Loucy (cell line): ENCODE measurements at regions not wholly inside any gene's neighbourhood (a gene's known extent, or its start where the extent isn't known, plus 50 kb on each side); places are given as distances from the start of the nearest gene placed in this dataset.

Experiments used
- H2AFZ ChIP-seq: fragments of 200-600 bp; sonication (generic); 2 replicates; pipeline ENCODE4 v1.6.0; 2016; ENCODE audit warnings: antibody characterized with exemption, mild to moderate bottlenecking, low read length, moderate library complexity
- H3F3A ChIP-seq: fragments of 200-600 bp; 2 replicates; pipeline ENCODE4 v1.6.0; 2016; ENCODE audit warnings: antibody characterized with exemption, low read depth, mild to moderate bottlenecking
- H3K27me3 ChIP-seq: fragments of 200-600 bp; sonication (generic); 2 replicates; pipeline ENCODE4 v1.6.1; 2014; ENCODE audit warnings: low read length, mild to moderate bottlenecking; ENCODE audit not compliant: insufficient read depth, poor library complexity, severe bottlenecking
- H3K36me3 ChIP-seq: fragments of 200-600 bp; sonication (generic); 2 replicates; pipeline ENCODE4 v1.6.1; 2016; ENCODE audit warnings: low read length; ENCODE audit not compliant: insufficient read depth
- H3K4me1 ChIP-seq: fragments of 200-600 bp; sonication (generic); 2 replicates; pipeline ENCODE4 v1.5.1; 2014; ENCODE audit warnings: low read length, mild to moderate bottlenecking; ENCODE audit not compliant: insufficient read depth, poor library complexity, severe bottlenecking
- H3K4me2 ChIP-seq: fragments of 200-600 bp; sonication (generic); 2 replicates; pipeline ENCODE4 v1.6.0; 2014; ENCODE audit warnings: antibody characterized with exemption, low read length, low read depth, mild to moderate bottlenecking; ENCODE audit not compliant: poor library complexity, severe bottlenecking
- H3K4me3 ChIP-seq: fragments of 200-600 bp; sonication (generic); 2 replicates; pipeline ENCODE4 v1.5.1; 2014; ENCODE audit warnings: low read length, mild to moderate bottlenecking, mixed read lengths; ENCODE audit not compliant: poor library complexity, severe bottlenecking
- H3K79me2 ChIP-seq: fragments of 200-600 bp; sonication (generic); 2 replicates; pipeline ENCODE4 v1.6.1; 2014; ENCODE audit warnings: low read length; ENCODE audit not compliant: insufficient read depth
- H3K9ac ChIP-seq: fragments of 200-600 bp; sonication (generic); 2 replicates; pipeline ENCODE4 v1.6.0; 2014; ENCODE audit warnings: mild to moderate bottlenecking, low read depth, low read length, moderate library complexity; ENCODE audit not compliant: poor library complexity, severe bottlenecking
- H3K9me2 ChIP-seq: fragments of 200-600 bp; sonication (generic); replicated peaks from 2 replicates; pipeline ENCODE4 v1.6.1; 2016; ENCODE audit warnings: low read depth, low read length, mixed read lengths
- H3K9me3 ChIP-seq: fragments of 200-600 bp; sonication (generic); 2 replicates; pipeline ENCODE4 v1.6.1; 2014; ENCODE audit warnings: mild to moderate bottlenecking, antibody characterized with exemption, low read length, low read depth; ENCODE audit not compliant: insufficient read depth
- H4K20me1 ChIP-seq: fragments of 200-600 bp; sonication (generic); 2 replicates; pipeline ENCODE4 v1.6.0; 2014; ENCODE audit warnings: antibody characterized with exemption, low read length, mild to moderate bottlenecking; ENCODE audit not compliant: insufficient read depth, poor library complexity, severe bottlenecking
- EZH2phosphoT487 ChIP-seq: fragments of 200-600 bp; IDR thresholded peaks from 2 replicates; pipeline ENCODE4 v1.6.1; 2018; ENCODE audit warnings: antibody characterized with exemption, mild to moderate bottlenecking, moderate library complexity, borderline replicate concordance
- TF ChIP-seq, protein P1 (sequence below): fragments of 200-600 bp; sonication (generic); conservative IDR thresholded peaks from 2 replicates; pipeline ENCODE4 v1.5.1; 2014; ENCODE audit warnings: mild to moderate bottlenecking, antibody characterized with exemption, low read length

DNA sequence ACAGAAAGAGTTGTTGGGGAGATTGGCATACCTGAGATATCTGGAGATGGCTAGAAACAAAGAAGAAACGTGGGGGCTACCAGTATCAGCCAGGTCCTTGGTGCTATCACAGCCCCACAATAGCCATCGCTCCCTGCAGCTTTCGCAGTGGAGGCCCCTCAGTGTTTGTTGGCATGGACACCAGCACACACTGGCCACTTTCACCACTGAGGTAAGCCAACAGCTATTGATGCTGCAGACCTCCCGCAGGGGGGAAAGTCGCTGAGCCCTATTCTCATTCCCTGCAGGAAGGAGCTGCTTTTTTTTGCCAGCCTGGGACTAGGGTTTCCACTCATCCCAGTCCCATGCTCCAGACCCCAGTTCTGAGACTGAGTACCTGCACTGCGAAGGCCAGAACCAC is 879.2 kb upstream of the IGFBP7 start:
- Histone ChIP-seq H3K9ac (no peak overlapping the region), H3K4me3 (no peak overlapping the region), H3K9me3 (no peaks in the 10 kb centered on the region), H3K9me2 (no peaks in the 10 kb centered on the region), H3F3A (no peaks in the 10 kb centered on the region), H4K20me1 (no peaks in the 10 kb centered on the region), H3K4me1 (no peaks in the 10 kb centered on the region), H3K27me3 (no peaks in the 10 kb centered on the region), H2AFZ (no peak overlapping the region), H3K4me2 (no peak overlapping the region), H3K79me2 (no peaks in the 10 kb centered on the region), H3K36me3 (no peaks in the 10 kb centered on the region)
- TF ChIP-seq EZH2phosphoT487 = no peak
- TF ChIP-seq, protein P1, sequence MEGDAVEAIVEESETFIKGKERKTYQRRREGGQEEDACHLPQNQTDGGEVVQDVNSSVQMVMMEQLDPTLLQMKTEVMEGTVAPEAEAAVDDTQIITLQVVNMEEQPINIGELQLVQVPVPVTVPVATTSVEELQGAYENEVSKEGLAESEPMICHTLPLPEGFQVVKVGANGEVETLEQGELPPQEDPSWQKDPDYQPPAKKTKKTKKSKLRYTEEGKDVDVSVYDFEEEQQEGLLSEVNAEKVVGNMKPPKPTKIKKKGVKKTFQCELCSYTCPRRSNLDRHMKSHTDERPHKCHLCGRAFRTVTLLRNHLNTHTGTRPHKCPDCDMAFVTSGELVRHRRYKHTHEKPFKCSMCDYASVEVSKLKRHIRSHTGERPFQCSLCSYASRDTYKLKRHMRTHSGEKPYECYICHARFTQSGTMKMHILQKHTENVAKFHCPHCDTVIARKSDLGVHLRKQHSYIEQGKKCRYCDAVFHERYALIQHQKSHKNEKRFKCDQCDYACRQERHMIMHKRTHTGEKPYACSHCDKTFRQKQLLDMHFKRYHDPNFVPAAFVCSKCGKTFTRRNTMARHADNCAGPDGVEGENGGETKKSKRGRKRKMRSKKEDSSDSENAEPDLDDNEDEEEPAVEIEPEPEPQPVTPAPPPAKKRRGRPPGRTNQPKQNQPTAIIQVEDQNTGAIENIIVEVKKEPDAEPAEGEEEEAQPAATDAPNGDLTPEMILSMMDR = no peak

GRCh38 chr4:57985161-57985560 is 875.0 kb upstream of the IGFBP7 start:
- Histone ChIP-seq H2AFZ (no peak overlapping the region), H3K4me1 (no peaks in the 10 kb centered on the region), H3F3A (no peaks in the 10 kb centered on the region), H3K9ac (no peak overlapping the region), H3K4me2 (no peak overlapping the region), H3K4me3 (no peak overlapping the region), H3K79me2 (no peaks in the 10 kb centered on the region), H3K36me3 (no peaks in the 10 kb centered on the region), H3K9me2 (no peaks in the 10 kb centered on the region), H3K27me3 (no peaks in the 10 kb centered on the region), H4K20me1 (no peaks in the 10 kb centered on the region), H3K9me3 (no peaks in the 10 kb centered on the region)
- TF ChIP-seq, protein P1 = no peak
- TF ChIP-seq EZH2phosphoT487 = no peak

DNA sequence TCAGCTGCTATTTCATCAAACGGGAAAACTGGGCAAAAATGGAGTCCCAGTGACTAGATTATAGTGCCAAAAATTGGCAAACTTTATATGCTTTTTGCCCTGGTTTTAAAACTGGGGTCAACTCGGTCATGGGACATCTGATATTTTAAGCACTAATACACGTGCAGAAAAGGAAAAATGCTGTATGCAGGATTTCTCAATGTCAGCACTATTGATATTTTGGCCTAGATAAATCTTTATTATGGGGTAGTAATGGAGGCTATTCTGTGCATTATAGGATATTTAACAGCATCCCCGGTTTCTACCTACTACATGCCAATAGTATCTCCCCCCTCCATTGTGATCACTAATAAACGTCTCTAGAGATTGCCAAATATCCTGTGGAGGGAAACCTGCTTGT is 870.9 kb upstream of the IGFBP7 start:
- Histone ChIP-seq H2AFZ (no peak overlapping the region), H3K36me3 (no peaks in the 10 kb centered on the region), H3K4me1 (no peaks in the 10 kb centered on the region), H3K4me2 (no peak overlapping the region), H3K27me3 (no peaks in the 10 kb centered on the region), H4K20me1 (no peaks in the 10 kb centered on the region), H3K9me3 (no peaks in the 10 kb centered on the region), H3K9ac (no peak overlapping the region), H3F3A (no peaks in the 10 kb centered on the region), H3K9me2 (no peaks in the 10 kb centered on the region), H3K79me2 (no peaks in the 10 kb centered on the region), H3K4me3 (no peak overlapping the region)
- TF ChIP-seq EZH2phosphoT487 = no peak
- TF ChIP-seq, protein P1 = no peak
